NT2/D1 (cell line): ENCODE measurements at regions not wholly inside any gene's neighbourhood (a gene's known extent, or its start where the extent isn't known, plus 50 kb on each side); places are given as distances from the start of the nearest gene placed in this dataset.

Experiments used
- SUZ12 ChIP-seq: IDR thresholded peaks from 2 replicates; pipeline ENCODE4 v1.6.1; 2011; ENCODE audit not compliant: insufficient read length, insufficient read depth; ENCODE audit errors: extremely low read depth
- ZNF274 ChIP-seq: IDR thresholded peaks from 2 replicates; pipeline ENCODE4 v1.6.1; 2011; ENCODE audit warnings: mild to moderate bottlenecking, low read depth, low read length

- TF ChIP-seq SUZ12 (no peak), ZNF274 (no peak)
These were observed 232.6 kb upstream of the CARD18 start for GRCh38 chr11:105372206-105372605.
